Hematopoietic multipotent progenitor cell (in vitro differentiated cells): ENCODE measurements at regions not wholly inside any gene's neighbourhood (a gene's known extent, or its start where the extent isn't known, plus 50 kb on each side); places are given as distances from the start of the nearest gene placed in this dataset.
"Not testable (repeated sequence)": the region's sequence is repeated elsewhere in the genome, so short reads cannot be mapped to it uniquely, and the experiment has no call there.

Experiments
- DNase-seq, 3 donors: peaks; one replicate each; pipeline ENCODE4 v3.0.0-alpha.2; 2011 to 2015; ENCODE audit warnings: low read depth in 2 of 3, low spot score in 2 of 3

GRCh38 chr4:81694176-81694913, 222.6 kb upstream of the RASGEF1B start:
- DNase-seq, result no peak

GRCh38 chr4:81690871-81691270, 219.2 kb upstream of the RASGEF1B start:
- no peak for DNase-seq

- peak in 2 of 3 donors; percentile 17 to 49 for DNase-seq
These were observed 216.4 kb upstream of the RASGEF1B start for GRCh38 chr4:81688085-81688484.

GRCh38 chr4:81687471-81687870, 215.8 kb upstream of the RASGEF1B start:
- no peak for DNase-seq

- no peak for DNase-seq
These were observed 213.4 kb upstream of the RASGEF1B start for GRCh38 chr4:81685104-81685503.

GRCh38 chr4:81684352-81684751, 212.6 kb upstream of the RASGEF1B start:
- DNase-seq, result peak in 1 of 3 donors; percentile 8

- DNase-seq, result no peak
These were observed 210.8 kb upstream of the RASGEF1B start for GRCh38 chr4:81682492-81682891.

GRCh38 chr4:81679315-81679714, 207.6 kb upstream of the RASGEF1B start:
- DNase-seq, result no peak

GRCh38 chr4:81678801-81679200, 207.1 kb upstream of the RASGEF1B start:
- no peak for DNase-seq

GRCh38 chr4:81676537-81676936, 204.8 kb upstream of the RASGEF1B start:
- no peak for DNase-seq

GRCh38 chr4:81675791-81676393, 204.2 kb upstream of the RASGEF1B start:
- no peak for DNase-seq

- DNase-seq, result no peak
These were observed 202.3 kb upstream of the RASGEF1B start for GRCh38 chr4:81673961-81674360.

GRCh38 chr4:81668328-81668727, 196.6 kb upstream of the RASGEF1B start:
- not testable (repeated sequence) for DNase-seq

GRCh38 chr4:81667539-81667938, 195.8 kb upstream of the RASGEF1B start:
- DNase-seq, result no peak

GRCh38 chr4:81666491-81666890, 194.8 kb upstream of the RASGEF1B start:
- DNase-seq, result no peak

GRCh38 chr4:81665649-81666048, 193.9 kb upstream of the RASGEF1B start:
- DNase-seq, result no peak

- no peak for DNase-seq
These were observed 193.3 kb upstream of the RASGEF1B start for GRCh38 chr4:81665045-81665444.

- DNase-seq, result no peak
These were observed 192.4 kb upstream of the RASGEF1B start for GRCh38 chr4:81664079-81664478.

- DNase-seq, result no peak
These were observed 191.7 kb upstream of the RASGEF1B start for GRCh38 chr4:81663368-81663767.

GRCh38 chr4:81659051-81659450, 187.3 kb upstream of the RASGEF1B start:
- no peak for DNase-seq

GRCh38 chr4:81652069-81652478, 180.4 kb upstream of the RASGEF1B start:
- no peak for DNase-seq

GRCh38 chr4:81651243-81651899, 179.7 kb upstream of the RASGEF1B start:
- DNase-seq, result peak in 2 of 3 donors; percentile 41 to 51
